HG02798 (cell line): ENCODE measurements at regions not wholly inside any gene's neighbourhood (a gene's known extent, or its start where the extent isn't known, plus 50 kb on each side); places are given as distances from the start of the nearest gene placed in this dataset.

Experiments used
- ATAC-seq: cut with Tn5 transposase; IDR thresholded peaks from one replicate; pipeline ENCODE4 v1.9.1; 2021; ENCODE audit warnings: mild to moderate bottlenecking; ENCODE audit not compliant: unreplicated experiment, poor library complexity

DNA sequence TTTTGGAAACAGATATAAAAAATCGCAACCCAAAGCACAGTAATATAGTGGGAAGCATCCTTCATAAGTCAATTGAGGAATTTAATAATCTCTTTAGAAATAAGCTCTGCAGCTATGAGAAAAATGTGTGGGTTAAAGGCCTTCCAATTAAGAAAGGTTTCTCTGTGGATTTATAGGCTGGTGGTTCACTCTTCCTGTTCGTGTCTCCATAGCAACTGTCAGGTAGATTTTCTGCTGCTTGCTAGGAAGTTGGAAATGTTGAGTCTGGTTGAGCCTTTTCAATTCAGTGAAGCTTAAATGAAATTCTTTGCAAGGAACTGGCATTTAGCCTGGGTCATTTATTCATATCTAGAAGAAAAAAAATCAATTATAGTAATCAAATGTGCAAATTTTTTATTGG lies 652.8 kb upstream of the CELF2 start:
- no peak for ATAC-seq

DNA sequence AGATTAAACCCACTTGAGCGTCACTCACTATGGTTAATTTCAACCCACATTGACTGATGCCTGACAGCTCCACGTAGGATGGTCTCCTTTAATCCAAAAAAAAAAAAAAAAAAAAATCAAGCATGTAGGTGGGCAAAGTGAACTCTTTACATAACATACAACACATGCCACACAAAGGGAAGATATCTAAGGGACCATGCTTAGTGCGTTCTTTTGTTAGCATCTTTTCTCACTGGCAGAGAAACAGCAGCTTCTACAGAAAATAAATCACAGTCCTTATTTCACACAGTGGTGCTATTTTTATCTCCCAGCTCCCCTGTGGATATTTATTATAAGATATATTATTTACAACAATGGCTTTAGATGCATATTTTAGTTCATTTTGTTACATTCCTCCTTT lies 652.0 kb upstream of the CELF2 start:
- ATAC-seq = no peak

DNA sequence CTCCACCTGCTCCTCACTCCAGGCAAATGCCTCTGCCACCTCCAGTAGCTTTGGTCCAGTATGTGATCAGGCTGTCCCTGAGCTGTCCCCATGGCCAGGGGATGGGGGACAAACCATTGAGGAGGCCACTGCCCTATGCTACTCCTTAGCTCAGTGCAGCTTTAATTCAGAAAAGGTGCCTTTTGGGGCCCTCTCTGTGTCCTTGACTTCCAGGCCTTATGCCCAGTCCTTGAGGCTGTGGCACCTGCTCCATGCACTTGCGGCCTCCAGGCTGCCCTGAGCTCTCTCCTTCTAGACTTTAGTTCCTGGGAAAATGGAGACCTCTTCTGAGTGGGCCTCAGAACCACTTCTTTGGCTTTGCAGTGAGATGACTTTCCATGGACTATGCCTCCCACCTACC lies 650.8 kb upstream of the CELF2 start:
- no peak for ATAC-seq

DNA sequence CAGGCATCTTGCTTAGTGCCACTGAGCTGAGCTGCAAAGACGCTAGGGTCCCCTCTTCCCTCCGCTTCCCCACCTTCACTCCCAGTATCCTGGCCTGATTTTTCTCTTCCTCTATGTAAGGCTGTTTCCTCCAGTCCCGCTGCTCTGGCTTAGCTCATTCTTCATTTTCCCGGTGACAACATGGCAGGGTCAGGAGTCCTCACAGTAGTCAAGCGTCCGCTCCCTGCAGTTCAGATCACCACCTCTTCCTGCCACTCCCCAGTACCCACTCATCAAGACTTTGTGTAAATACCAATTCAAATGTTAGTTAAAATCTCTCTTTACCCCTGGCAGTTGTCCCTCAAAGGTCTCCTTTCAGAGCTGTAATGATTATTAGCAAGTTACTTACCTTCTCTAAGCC lies 650.4 kb upstream of the CELF2 start:
- ATAC-seq = no peak

DNA sequence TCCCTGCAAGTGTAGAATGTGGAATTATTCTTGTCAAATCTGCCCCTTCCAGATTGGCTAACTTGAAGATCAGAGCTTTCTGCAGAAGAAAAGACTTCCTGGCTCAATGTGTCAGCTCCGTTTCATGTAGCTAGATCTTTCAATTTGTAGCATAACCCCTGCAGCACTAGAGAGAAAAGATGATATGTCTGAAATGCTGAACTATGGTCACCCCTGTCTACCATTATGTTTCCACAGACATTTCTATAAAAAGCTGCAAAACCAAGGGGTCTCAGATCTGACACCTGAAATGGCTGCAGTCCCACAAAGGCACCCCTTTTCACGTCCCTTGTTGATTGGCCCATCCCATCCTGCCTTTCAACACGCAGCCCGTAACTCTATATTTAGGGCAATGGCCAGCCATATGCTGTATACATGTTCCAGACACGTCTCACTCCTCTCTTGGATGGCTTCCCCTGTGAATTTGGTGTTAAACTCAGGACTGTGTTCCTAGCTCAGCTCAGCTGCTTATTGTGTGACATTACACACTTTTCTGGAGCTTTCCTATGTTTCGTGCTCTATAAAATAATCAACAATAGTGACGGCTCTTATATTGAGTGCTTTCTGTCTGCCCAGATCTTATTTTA lies 648.6 kb upstream of the CELF2 start:
- ATAC-seq = no peak

DNA sequence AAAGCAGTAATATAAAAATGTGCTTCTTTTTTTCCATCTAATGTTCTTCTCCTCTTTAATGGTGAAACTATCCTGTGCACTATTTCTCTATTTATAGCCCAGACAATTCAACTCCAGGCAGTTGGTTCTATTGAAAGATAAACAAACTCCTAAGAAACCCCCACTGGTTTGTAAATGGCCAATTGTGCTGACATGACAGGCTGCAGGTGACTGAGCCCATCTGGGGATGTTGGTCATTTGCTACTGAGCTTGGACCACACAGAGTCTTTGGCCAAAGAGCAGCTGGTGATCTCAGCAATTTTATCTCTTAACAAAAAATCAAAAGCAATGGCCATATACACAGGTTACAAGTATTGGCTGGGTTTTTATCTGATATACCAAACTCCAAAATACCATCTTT lies 631.8 kb upstream of the CELF2 start:
- no peak for ATAC-seq

DNA sequence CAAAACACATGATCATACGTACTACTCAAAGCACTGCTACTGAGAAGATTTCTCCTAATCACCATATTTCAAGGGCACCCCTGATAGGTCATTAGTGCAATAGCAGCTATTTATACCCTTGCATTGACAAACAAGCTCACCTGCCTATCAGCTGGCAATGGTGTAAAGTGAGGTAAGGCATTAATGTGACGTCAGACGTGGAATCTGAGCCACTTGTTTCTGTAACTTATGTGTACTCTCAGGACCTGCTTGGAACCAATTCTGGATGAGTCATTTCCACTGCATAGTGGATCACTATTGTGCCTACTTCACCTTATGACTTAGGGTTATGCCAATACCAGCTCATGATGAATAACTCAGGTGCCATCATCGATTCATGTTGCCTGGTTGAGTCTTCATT lies 628.5 kb upstream of the CELF2 start:
- ATAC-seq = no peak

DNA sequence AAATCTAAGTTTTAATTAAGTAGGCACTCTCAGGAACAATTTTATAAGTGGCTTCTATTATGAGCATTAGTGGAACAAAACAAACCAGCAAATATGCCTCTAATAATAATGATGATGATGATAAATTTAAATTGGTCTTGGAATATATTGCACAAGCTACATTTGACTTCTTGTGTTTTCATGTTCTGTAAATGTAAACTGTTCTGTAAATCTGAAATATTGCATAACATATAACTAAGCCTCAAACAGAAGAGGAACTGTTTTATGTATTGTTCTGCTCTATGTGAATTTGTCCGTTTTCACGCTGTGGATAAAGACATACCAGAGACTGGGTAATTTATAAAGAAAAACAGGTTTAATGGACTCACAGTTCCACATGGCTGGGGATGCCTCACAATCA lies 625.2 kb upstream of the CELF2 start:
- no peak for ATAC-seq

DNA sequence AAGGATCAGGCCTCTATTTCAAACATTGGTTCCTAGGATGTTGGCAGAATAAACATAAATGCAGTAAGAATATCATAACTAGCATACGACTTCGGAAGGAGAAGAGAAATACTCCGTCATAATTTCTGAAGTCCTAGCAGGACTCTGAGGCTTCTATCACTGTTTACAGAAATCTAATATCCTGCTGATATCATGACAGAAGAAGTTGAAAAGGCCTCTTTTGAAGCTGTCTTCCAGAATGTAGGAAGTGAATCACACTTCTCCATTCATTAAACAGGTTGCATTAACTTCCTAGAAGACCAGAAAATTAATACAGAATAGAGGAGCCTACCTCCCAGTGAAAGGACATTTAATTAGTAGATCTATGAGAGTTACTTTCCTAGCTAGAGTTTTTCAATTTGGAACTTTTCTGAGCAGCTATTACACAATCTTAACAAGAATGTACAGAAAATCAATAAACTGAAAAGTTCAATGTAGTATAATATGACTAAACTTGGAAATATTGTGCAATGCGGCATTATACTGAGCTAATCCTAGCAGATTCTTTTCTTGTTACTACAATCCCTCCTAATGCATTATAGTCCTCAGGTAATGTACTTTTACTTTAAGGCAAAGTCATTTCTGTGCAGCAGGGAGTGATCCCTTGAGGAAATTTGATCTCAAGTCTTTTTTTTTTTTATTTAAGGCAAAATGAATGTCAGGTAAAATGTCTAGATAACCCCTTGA lies 622.6 kb upstream of the CELF2 start:
- no peak for ATAC-seq

DNA sequence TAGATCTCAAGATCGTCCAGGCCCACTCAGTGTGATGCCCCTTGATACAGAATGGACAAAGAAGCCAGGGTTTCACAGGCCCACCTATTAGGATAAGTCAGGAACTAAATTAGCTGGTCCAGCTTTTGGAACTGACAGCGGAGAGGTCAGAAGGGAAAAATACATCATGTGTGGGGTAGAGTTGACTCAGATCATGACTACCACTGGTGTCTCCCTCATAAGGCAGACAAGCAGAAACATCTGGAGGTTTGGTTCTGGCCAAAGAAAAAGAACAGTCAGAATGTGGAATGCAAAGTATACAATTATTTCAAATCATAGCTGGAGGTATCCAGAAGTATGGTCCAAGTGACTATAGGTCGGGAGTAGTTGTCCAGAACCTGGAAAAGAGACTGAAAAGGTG lies 621.1 kb upstream of the CELF2 start:
- no peak for ATAC-seq

DNA sequence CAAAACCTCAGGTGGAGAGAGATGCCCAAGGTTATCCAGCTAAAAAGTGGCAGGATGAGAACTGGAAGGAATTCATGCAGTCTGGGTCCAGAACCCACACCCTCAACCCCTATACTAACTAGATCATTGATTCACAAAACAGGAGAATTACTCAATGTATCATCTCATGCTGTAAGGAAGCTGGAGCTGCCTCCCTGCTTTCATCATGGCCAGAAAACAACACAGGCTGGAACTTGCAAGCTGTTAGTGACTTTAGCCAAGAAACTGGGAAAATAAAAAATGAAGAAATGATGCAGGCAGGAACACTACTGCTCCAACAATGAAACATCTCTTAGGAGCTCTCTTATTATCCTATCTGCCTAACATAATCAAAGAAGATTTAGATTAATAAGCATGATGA lies 619.8 kb upstream of the CELF2 start:
- no peak for ATAC-seq

DNA sequence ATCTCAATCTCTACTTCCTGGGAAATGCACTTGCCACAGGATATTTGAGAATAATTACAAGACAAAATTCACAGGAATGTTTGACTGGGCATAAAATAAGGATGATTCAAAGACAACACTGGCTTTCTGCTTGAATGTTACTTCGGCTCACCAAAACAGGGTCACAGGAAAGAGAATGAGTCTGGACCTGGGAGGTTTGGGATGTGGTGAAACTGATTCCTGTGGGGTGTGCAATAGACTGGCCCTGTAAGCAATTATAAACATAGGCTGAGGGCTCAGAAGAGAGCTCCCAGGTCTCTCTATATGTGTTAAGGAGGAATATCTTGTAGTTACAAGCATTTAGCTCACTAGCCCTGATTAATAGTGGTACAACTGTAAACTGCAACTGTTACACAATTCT lies 613.9 kb upstream of the CELF2 start:
- ATAC-seq = no peak

DNA sequence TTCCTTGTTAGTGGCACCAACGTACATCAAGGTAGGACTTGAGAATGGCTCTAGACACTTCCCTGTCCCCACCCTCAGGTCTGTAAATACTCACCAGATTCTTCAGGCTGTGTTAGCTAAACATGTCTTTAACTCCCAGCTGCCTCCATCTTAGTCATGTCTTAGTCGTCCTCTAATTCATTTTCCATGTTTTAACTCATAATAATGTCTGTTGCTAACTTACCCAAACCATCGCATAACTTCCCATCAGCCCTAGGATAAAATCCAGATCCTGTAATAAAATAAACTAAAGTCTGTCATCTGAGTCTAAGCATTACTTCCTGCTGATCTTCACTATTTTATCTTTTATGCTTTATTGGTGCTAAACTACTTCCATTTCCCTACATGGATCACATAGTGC lies 600.0 kb upstream of the CELF2 start:
- ATAC-seq = no peak

DNA sequence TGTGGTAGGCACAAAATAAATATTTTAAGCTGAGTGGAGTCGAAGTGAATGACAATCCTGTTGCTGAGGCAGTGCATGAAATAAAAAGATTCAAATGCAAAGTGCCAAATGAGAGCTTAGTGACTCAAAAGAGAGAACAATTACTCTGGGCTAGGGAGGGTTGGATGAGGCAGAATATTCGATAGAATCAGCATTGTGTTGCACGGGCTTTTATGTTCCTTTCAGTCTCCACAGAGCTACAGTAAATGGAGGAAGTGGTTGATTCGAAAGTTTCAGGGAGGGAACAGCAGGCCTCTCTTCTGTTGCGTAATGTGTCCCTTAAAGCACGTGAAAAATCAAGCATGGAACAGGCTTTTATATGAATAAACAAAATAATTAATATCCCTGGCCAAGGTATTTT lies 599.3 kb upstream of the CELF2 start:
- peak; percentile 78 for ATAC-seq

DNA sequence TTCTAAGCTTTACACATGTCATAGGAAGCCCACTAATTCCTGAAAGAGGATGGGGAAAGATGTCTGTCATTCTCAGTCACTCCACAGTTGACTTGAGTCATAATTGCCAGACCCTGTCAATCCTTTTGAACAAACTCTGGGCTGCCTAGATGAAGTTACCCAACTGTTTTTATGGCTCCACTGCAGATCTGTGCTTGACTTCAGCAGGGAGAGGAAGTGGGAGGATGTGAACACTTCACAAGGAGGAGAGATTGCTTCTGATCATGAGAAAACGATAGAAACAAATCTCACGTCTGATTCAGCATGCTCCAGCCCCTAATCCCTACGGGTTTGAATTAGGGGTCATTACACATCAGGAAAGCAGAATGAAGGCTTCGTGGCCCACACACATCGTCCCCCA lies 596.6 kb upstream of the CELF2 start:
- ATAC-seq = no peak

DNA sequence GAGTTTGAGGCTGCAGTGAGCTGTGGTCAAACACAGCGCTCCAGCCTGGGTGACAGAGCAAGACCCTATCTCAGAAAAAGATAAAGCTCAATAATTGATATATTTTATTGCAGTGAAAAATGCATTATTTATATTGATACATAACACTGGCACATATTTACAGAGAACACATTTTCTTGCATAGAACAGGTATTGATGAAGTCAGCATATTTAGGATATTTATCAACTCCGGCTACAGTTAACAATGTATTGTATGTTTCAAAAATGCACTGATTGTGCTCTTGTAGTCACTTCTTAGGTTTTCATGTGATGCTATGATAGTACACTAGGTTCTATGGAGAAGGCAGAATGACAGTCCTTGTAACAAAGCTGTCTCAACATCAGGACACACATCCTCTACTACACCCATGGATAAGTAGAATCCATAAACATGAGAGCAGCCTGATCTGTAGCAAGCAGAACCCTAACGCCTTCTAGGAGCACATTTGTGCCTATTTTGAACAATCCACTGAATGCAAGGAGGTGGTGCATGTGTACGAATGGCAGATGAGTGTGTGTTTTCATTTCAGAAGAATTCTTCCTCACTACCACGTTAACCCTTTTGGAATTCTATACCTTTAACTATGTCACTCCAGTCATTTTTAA lies 586.1 kb upstream of the CELF2 start:
- ATAC-seq = no peak

DNA sequence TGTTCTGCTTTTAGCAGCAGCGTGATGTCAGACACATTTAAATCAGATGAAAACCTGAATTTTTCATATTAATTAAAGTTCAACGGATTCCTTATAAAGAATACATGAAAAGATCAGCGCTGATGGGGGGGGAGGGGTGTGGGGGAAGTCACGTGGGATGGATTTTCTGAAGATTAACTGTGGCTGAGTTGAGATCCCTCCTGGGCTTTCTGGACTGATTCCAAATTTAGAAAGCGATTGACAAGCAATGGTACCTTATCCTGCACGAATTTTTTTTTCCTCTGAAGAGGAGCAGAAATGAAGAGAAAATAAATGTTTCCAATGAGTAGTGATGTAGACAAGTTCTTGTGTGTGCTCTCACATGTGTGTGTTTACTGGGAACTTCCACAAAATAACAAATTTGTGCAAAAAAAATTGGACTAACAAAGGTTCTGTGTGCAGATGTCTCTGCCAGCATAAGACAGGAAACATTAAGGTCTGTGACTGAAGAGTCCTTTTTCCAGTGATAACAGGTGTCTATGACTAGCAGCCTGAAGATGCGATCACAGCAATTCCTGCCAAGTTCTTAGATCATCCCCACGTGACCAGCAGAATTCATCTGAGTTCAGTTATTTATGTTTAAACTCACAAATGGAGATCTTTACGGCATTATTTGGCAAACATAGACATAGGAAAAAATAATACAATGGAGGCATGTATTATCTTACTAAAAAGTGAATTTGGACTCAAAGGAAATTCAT lies 585.2 kb upstream of the CELF2 start:
- ATAC-seq = no peak

DNA sequence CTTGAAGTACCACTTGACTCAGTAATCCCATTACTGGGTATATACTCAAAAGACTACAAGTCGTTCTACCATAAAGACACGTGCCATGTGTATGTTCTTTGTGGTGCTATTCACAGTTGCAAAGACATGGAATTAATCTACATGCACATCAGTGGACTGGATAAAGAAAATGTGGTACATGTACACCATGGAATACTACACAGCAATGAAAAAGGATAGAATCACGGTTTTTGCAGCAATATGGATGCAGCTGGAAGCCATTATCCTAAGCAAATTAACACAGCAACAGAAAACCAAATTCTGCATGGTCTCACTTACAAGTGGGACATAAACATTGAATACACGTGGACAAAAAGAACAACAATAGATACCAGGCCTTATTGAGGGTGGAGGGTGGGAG lies 583.4 kb upstream of the CELF2 start:
- ATAC-seq = no peak

DNA sequence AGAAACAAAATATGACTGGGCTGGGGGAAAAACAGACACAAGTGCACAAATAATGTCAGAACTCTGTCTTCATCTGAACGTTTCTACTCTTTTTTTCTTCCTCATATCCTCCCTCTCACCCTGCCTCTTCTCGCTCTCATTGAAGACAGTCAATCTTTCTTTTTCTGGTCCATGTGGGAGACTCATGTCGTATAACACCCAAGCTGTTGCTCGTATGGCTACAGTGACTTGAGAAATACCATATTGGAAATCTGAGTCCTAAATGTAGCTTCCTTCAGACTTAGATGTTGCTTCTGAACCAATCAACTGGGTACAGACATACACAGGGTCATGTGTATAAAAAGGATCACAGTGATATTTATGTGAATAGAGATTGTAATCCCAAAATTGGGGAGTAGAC lies 579.8 kb upstream of the CELF2 start:
- no peak for ATAC-seq

DNA sequence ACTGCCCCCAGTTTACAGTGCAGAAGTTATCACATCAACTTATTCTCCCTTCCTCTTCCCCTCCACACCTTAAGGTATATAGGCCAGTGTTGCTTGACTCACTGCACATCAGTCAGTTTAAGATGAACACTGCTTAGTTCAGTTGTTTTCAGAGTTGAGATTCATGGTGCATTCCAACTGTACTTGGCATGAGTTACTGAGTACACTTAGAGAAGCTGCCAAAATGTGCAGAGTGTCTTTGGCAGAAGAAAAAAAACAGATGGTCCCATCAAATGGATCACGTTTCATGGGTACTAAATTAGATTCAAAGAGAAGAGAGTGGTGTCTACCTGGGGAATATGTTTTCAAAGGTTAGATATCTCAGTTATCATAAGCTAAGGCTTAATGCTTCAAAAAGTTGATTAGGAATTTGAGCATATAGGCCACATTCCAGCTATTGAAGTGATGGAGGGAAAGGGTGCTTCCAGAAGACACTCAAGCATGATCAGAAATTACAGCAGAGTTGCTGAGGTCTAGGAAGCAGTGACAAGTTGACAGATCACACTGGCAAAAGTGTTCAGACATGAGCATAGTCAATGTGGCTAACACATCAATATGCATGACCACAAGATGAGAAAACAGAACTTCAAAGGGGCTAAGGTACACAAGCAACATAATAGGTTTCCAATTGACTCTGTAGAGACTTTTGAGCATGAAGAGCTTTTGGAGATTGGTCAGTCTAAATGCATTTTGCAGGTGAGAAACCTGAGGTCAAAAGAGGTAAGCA lies 579.2 kb upstream of the CELF2 start:
- no peak for ATAC-seq

DNA sequence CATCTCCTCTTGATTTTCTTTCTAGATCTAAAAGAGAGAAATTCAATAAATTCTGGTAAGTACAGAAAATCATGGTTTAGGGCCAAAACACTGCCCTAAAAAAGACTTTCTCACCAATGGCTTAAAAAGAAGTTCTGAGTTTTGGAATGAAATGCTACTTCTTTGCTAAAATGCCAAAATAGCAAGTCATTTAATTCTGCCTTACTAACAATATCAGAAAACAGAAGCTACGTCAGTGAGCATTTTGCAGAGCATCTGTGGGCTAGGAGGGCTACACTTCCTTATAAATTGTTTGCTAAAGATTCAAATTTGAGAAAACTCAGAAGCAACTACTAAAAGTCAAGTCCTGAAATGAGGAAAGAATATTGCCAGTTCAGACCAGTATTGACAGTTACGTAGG lies 560.8 kb upstream of the CELF2 start:
- ATAC-seq = no peak
